Hippocampal formation (tissue), 2 donors: ENCODE measurements at regions not wholly inside any gene's neighbourhood (a gene's known extent, or its start where the extent isn't known, plus 50 kb on each side); places are given as distances from the start of the nearest gene placed in this dataset.

Experiments used
- DNase-seq, 2 donors: peaks; one replicate each; lab custom pipeline; 2025; lab: John Stamatoyannopoulos, UW

DNA sequence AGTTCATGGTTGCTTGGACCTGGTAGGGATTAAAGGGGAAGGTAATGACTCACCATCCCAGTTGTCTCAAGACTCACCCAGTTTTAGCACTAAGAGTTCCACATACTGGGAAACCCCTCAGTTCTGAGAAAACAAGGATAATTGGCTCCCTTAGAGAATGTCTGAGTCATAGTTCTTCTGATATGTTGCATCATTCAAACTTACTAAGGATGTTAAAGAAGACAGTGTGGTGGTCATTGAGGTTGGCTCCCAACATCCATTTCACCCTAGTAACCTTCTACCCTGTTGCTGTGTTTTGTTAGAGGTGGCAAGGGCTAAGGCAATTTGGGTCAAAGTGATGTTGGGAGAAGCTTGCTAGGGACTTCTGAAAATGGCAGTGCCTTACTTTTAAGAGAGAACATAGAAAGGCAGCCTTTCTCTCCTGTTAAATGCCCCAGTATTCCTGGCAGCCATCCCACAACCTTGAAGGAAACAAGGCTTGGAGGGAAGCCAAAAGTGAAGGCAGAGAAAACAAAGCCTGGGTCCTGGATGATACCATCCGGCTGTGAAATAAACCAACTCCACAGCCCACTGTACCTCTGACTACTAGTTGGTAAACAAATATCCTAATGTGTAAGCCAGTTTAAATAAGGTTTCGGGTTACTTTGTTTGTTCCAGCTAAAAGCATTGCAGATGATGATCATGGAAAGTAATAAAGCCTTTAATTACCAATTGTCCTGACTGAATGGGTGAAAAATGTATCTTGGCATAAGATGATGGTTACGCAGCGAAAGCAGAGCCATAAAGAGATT, 80.4 kb upstream of the ADAMTSL1 start:
- DNase-seq = peak in 1 of 2 donors; percentile 11

DNA sequence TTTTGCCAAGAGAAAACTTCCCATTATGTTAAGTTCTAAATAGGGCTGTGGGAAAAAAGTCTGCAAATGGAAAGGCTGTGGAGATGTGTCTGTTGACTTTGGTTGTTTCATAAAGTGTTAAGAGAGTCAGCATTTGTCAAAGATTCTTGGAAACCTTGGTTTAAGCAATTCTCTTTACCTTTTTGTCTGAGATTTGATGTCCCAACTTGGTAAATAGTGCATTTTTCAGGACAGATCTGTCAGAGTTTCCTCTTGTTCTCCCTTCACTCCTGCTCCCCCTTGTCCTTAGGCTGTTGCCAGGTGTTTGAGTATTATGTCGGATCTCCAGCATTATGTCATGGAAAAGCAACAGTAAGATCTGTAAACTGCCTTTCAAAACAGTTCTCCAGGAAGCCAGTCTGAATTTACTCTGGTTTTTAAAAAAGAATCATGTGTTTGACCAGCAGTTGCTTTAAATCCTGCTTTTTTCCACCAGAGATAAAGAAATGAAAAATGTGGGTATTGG, 79.1 kb upstream of the ADAMTSL1 start:
- DNase-seq = no peak

DNA sequence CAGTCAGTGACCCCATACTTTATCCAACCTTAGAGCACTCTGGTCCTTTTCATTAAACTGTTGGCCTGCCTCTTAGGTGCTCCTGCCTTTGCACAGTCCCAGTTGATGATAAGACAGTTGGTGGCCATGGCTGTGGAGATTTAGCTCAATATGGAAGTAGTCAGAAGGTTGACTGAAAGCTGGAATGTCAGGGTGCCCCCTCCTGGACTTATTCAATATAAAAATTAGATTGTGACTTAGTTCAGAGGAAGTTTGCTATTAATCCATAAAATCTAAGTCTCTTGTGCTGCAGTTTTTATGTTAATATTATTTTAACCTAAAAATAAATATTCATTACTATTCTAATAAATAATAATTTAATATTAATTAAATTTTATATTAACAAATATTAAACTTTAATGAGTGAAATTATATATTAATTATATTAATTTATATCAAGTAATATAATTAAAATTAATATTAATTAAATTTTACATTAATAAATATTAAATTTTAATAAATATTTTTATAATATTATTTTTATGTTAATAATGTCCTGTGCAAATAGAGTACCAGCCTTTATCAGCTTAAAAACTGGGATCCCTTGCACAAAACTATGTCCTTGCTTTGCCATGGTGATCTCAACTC, 77.7 kb upstream of the ADAMTSL1 start:
- DNase-seq = no peak

DNA sequence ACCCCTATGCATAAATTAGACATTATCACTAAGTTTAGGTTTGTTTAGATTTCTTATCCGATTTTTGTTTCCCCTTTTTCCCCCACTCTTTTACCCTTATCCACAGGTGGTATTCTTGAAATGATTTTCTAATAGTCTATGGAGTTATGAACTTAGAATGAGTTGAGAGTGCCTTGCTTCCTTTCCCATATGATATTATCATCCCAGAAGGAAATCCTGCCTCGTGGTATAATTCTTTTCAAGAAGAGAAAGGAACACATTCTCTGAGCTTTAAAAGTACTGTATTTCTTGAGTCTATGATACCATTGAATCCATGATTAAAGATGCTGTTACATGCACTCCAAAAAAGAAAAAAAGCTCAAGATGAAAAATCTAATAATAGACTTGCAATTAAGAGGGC, 76.9 kb upstream of the ADAMTSL1 start:
- DNase-seq = no peak

DNA sequence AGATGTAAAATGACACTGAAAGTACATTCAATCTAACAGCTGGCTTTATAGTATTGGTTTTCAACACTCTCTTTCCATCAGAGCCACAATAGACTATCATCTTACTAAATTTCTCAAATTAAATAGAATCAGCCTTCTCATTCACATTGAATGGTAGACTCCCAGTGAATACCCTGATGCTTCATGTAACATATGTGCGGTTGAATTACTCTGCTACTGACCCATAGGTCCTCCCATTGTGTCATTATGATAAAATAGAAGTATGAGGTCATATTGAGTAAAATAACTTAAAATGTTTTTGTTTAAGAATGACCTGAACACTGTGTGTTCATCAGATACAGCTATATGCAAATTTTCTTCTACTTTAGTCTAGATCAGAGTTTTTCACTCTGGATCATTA, 75.9 kb upstream of the ADAMTSL1 start:
- DNase-seq = no peak

DNA sequence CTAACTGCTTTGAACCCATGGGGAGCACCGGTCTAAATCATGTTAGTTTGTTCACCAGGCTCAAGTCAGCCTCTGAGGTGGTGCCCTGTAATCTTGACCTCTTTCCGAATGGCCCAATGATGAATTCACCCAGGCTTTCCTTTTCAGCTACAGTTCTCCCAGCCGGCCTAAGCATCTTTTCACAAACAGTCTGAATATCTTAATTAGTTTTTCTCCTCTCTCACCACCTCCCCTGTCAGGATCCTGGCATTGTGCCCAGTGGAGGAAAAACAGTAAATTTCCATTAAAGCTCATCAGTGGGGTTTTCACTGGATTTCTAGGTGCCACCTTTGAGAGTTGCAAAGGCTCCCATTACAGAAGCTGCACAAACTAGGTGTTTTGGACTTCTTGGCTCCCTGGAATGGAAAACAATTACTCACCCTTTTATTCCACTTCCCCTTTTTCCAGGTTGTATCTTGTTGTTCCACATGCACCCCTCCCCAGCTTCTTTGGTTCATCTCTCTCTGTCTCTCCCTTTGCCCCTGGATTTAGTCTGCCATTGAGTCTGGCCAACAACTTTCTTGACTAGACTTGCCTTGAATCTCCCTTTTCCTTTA, 69.4 kb upstream of the ADAMTSL1 start:
- DNase-seq = no peak

DNA sequence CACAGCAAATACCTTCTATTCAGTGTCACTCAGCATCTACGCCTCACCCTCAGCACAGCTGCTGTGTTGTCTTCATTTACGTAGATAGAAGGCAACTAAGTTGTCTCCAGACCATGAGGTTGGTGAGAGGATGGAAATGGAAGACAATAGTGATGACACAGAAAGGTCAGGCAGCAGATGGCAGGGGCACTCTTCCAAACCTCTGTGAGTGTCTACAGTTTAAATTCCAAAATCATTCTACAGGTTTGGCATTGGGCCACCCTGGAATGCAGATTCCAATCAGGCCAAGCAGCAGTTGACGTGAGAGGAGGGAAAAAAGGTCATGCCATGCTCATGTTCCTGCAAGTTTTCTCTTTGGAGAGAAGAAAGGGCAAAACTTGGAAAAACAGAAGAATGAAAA, 68.7 kb upstream of the ADAMTSL1 start:
- DNase-seq = no peak

DNA sequence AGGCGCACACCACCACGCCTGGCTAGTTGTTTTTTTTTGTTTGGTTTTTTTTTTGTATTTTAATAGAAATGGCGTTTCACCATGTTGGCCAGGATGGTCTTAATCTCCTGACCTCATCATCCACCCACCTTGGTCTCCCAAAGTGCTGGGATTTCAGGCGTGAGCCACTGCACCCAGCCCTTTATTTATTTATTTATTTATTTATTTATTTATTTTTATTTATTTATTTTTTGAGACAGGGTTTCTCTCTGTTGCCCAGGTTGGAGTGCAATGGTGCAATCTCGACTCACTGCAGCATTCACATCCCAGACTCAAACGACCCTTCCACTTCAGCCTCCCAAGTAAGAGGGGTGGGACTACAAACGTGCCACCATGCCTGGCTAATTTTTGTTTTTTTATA, 63.0 kb upstream of the ADAMTSL1 start:
- no peak for DNase-seq

DNA sequence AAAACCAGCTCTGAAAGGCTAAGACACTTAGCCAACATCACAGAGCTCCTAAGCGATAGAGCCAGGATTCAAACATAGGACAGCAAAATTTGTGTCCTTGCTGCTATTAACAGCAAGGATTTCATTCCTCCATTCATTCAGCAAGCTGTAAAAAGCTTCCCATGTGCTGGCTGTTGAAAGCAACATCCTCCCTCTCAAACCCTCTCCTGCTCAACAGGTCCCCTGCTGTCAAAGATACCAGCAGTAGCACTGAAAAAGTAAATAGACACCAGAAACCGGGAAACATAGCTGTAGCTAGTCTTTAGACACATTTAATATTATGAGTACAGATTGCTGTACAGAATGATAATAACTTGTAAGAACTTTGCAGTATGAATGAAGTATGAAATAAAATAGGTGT, 52.6 kb upstream of the ADAMTSL1 start:
- no peak for DNase-seq

DNA sequence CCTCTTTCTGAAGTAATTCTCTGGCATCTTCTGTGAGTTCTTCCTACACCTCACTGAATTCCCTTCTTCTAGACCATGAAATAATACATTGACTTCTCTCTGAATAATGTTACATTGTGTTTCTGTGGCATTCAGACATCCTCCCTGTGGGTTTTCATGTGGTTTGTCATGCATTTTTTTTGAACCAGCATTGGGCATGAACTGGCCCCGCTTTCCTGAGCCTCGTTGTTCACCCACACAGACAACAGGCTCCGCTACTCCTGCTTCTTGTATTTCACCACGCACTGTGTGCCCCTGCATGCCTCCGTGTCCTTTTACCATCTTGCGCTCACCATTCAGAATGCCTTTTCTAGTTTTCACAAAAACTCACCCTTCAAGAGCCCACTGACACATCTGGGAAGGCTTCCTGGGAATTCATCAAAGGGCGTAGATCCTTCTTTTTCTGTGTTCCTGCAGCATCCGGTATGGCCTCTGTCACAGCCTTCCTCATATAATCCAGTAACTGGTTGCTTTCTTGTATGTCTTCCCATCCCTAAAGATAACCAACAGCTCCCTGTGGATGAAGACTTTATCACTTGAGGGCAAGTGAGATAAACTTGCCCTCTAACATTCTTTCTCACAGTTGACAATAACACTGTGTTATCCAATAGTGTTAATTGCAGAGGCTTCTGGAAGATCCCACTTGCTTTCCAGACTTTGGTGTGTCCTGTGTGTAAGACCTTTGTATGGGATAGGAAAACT, 51.5 kb upstream of the ADAMTSL1 start:
- DNase-seq = no peak

DNA sequence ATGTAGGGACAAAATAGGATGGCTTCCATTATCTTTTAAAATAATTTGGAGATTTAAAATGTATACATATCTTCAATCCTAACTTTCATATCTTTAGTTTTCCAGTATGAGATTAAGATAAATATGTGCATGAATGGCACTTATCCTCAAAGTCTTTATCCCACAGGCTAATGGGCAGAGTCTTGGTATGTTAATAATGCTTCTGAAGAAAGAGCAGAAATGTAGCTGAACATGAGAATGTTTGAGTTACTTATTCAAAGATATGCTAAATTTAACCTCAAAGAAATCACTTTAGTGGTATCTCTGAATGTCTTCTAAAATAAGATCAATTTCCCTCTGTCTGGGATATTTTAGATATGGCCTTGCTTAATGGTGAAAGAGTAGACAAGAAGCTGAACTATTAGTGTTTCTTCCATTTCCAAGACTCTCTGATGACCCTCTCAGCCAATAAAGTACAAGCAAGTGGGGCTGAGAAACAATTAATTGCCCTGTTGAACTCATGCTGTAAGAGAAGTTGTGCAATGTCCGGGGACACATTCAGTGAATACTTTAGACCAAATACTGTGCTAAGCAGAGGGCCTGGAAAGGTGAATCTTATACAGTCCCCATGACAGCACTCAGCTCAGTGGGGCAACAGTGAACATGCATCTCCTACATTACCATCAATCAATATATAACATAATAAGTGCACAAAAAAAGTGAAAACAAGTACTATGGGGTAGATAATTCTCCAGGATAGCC, 50.0 kb upstream of the ADAMTSL1 start:
- no peak for DNase-seq
